ENCODE measurements at regions not wholly inside any gene's neighbourhood (a gene's known extent, or its start where the extent isn't known, plus 50 kb on each side); places are given as distances from the start of the nearest gene placed in this dataset.
"Not testable (repeated sequence)": the region's sequence is repeated elsewhere in the genome, so short reads cannot be mapped to it uniquely, and the experiment has no call there.

GRCh38 chr5:118392491-118392890 lies 595.9 kb downstream of the DTWD2 start:
- no peak for DNase-seq (ENCODE audit: low read depth)
- no peak overlapping the region for H3K4me3 ChIP-seq (replicated peaks; ENCODE audit: low read depth, low read length)
- no peak for TF ChIP-seq CTCF (IDR thresholded peaks at IDR 0.05; ENCODE audit: low read length, missing control alignments)

- DNase-seq (ENCODE audit: low read depth); H3K4me3 ChIP-seq (replicated peaks; ENCODE audit: low read depth, low read length): not testable (repeated sequence)
Measured at GRCh38 chr5:118382931-118383330, 605.4 kb downstream of the DTWD2 start.

- DNase-seq (ENCODE audit: low read depth) = no peak
- H3K4me3 ChIP-seq (replicated peaks; ENCODE audit: low read depth, low read length) = no peak overlapping the region
- no peak for TF ChIP-seq CTCF (IDR thresholded peaks at IDR 0.05; ENCODE audit: low read length, missing control alignments)
Measured at GRCh38 chr5:118379470-118379869, 608.9 kb downstream of the DTWD2 start.

- no peak overlapping the region for H3K4me3 ChIP-seq (replicated peaks; ENCODE audit: low read depth, low read length)
- TF ChIP-seq CTCF (IDR thresholded peaks at IDR 0.05; ENCODE audit: low read length, missing control alignments) = no peak
- no peak for DNase-seq (ENCODE audit: low read depth)
Measured at GRCh38 chr5:118378959-118379358, 609.4 kb downstream of the DTWD2 start.

GRCh38 chr5:118377420-118377819 lies 610.9 kb downstream of the DTWD2 start:
- no peak for DNase-seq (ENCODE audit: low read depth)
- H3K4me3 ChIP-seq (replicated peaks; ENCODE audit: low read depth, low read length) = no peak overlapping the region
- no peak for TF ChIP-seq CTCF (IDR thresholded peaks at IDR 0.05; ENCODE audit: low read length, missing control alignments)

- no peak overlapping the region for H3K4me3 ChIP-seq (replicated peaks; ENCODE audit: low read depth, low read length)
- no peak for TF ChIP-seq CTCF (IDR thresholded peaks at IDR 0.05; ENCODE audit: low read length, missing control alignments)
- DNase-seq (ENCODE audit: low read depth) = no peak
Measured at GRCh38 chr5:118371973-118372831, 616.1 kb downstream of the DTWD2 start.

GRCh38 chr5:118366429-118366828 lies 621.9 kb downstream of the DTWD2 start:
- no peak overlapping the region for H3K4me3 ChIP-seq (replicated peaks; ENCODE audit: low read depth, low read length)
- DNase-seq (ENCODE audit: low read depth) = no peak
- TF ChIP-seq CTCF (IDR thresholded peaks at IDR 0.05; ENCODE audit: low read length, missing control alignments) = no peak
